ENCODE measurements at regions not wholly inside any gene's neighbourhood (a gene's known extent, or its start where the extent isn't known, plus 50 kb on each side); places are given as distances from the start of the nearest gene placed in this dataset.

- DNase-seq: no peak
Observed at GRCh38 chr13:106161146-106161545, 374.3 kb downstream of the EFNB2 start.

- no peak for DNase-seq
Observed at GRCh38 chr13:106159295-106160195, 375.9 kb downstream of the EFNB2 start.

GRCh38 chr13:106156468-106156867 lies 379.0 kb downstream of the EFNB2 start:
- no peak for DNase-seq

- DNase-seq: no peak
Observed at GRCh38 chr13:106155411-106155810, 380.1 kb downstream of the EFNB2 start.

- DNase-seq: no peak
Observed at GRCh38 chr13:106153876-106154275, 381.6 kb downstream of the EFNB2 start.

- no peak for DNase-seq
Observed at GRCh38 chr13:106153041-106153440, 382.4 kb downstream of the EFNB2 start.

GRCh38 chr13:106152047-106152446 lies 383.4 kb downstream of the EFNB2 start:
- DNase-seq: no peak

- DNase-seq: no peak
Observed at GRCh38 chr13:106151056-106151699, 384.3 kb downstream of the EFNB2 start.

- no peak for DNase-seq
Observed at GRCh38 chr13:106145997-106146864, 389.2 kb downstream of the EFNB2 start.

GRCh38 chr13:106145070-106145469 lies 390.4 kb downstream of the EFNB2 start:
- DNase-seq: no peak

GRCh38 chr13:106143930-106144709 lies 391.3 kb downstream of the EFNB2 start:
- no peak for DNase-seq

GRCh38 chr13:106143392-106143791 lies 392.1 kb downstream of the EFNB2 start:
- DNase-seq: no peak

GRCh38 chr13:106140476-106140875 lies 395.0 kb downstream of the EFNB2 start:
- no peak for DNase-seq

- no peak for DNase-seq
Observed at GRCh38 chr13:106139942-106140341, 395.5 kb downstream of the EFNB2 start.

GRCh38 chr13:106139377-106139776 lies 396.1 kb downstream of the EFNB2 start:
- DNase-seq: no peak

GRCh38 chr13:106138620-106139019 lies 396.8 kb downstream of the EFNB2 start:
- no peak for DNase-seq

- DNase-seq: no peak
Observed at GRCh38 chr13:106133025-106133424, 402.4 kb downstream of the EFNB2 start.

- no peak for DNase-seq
Observed at GRCh38 chr13:106132216-106132615, 403.2 kb downstream of the EFNB2 start.

GRCh38 chr13:106129993-106130392 lies 405.5 kb downstream of the EFNB2 start:
- no peak for DNase-seq

GRCh38 chr13:106129273-106129672 lies 406.2 kb downstream of the EFNB2 start:
- no peak for DNase-seq

GRCh38 chr13:106122234-106122633 lies 413.2 kb downstream of the EFNB2 start:
- no peak for DNase-seq

GRCh38 chr13:106121173-106121754 lies 414.2 kb downstream of the EFNB2 start:
- DNase-seq: no peak

Data from activated CD8-positive, alpha-beta memory T cell treated with anti-CD3 and anti-CD28 coated beads for 24 hours (primary cell).